ENCODE measurements at regions not wholly inside any gene's neighbourhood (a gene's known extent, or its start where the extent isn't known, plus 50 kb on each side); places are given as distances from the start of the nearest gene placed in this dataset.

DNA sequence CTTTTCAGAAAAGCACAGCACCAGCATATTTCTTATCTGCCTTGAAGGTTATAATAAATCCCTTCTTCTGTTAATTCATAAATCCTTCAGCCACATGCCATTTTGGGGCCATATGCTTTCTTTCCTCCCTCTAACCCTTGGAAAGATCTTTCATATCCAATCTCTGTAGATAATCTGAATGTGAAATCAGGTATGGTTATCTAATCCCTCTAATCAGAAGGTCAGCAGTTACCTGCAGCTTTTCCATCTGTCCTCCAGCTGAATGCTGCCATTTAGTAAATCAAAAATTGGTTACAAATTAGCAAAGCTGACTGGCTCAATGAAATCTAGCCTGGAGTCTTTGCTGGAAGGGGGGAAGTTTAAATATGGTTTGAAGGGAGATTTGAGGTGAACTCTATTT lies 230.5 kb downstream of the PIK3C3 start:
- DNase-seq (ENCODE audit: low read depth in 3 of 3): no peak

DNA sequence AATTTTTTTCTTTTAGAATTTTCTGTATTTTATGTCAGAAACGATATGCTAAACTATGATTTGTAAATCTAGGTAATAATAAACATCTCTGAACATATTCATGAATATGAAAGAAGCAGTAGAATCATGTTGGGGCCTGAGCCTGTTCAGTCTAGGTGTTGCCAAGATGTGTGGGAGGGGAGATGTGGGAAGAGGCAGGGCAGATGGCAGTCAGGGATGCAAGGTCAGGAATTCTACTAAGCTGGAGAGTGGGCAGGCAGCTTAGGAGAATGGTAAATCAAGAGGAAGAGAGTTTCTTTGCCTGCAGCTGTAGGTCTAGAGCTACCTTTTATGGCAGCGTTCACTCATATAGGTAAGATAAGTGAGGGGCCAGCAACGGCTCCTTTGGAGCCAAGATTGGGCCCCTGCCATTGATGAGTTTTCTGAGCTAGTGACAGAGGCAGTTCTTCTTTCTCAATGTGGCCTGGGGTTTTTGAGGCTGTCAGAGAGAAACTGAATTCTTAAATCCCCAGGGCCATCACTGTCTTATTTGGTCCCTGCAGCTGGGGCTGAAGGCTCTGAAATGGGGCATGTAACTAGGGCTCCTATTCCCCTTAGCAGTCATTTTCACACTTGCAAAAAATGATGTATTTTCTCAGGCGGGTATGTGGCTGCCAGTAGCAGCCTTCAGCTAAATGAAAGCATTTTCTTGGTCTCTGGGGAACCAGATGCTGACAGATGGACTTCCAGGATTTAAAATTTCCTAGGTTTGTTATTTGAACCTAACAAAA lies 232.8 kb downstream of the PIK3C3 start:
- no peak for DNase-seq (ENCODE audit: low read depth in 3 of 3)

DNA sequence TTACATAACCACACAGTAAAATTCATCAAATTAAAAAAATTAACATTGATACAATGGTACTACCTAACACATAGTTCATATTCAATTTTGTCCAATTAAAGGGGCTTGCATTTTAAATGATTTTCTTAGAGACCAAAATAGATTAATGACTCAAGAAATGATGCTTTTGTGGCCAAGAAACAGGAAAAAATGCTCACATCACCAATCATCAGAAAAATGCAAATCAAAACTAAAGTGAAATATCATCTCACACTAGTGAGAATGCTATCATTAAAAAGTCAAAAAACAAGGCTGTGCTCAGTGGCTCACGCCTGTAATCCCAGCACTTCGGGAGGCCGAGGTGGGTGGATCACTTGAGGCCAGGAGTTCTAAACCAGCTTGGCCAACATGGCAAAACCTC lies 235.6 kb downstream of the PIK3C3 start:
- DNase-seq (ENCODE audit: low read depth in 3 of 3): no peak

DNA sequence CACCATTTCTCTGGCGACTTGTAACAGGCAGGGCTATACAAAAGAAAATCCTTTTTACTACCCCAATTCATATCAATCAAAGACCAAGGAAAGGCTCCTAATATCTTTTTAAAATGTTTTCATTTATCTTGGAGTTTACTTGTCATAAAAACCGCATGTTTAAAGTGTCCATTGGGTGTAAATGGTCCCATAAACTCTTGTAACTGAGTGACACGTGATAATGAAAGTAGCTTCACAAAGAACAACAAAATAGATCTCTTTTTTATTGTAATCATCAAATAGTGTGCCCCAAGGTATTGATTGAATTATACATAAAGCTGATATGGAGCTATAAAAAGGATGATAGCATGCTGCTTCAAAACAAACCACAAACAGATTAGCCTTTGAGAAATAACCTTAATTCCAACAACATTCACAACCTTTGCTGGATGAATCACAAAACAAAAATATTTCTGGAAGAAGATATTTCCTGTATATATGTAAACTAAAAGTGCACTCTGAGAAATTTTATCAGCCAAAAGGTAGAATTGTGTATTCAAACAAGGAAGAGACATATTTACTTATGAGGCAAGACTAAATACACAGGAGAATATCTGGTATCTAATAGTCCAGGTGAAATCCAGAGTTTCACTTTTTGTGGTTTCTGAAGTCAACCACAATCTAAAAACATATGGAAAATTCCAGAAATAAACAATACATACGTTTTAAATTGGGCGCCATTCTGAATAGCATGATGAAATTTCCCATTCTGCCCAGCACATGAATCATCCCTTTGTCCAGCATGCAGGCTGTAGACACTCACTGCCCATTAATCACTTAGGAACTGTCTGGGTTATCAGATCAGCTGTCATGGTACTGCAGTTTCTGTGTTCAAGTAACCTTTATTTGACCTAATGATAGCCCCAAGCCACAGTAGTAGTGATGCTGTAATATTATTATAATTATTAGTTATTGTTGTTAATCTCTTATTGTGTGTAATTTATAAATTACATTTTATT lies 237.5 kb downstream of the PIK3C3 start:
- DNase-seq (ENCODE audit: low read depth in 3 of 3): no peak

DNA sequence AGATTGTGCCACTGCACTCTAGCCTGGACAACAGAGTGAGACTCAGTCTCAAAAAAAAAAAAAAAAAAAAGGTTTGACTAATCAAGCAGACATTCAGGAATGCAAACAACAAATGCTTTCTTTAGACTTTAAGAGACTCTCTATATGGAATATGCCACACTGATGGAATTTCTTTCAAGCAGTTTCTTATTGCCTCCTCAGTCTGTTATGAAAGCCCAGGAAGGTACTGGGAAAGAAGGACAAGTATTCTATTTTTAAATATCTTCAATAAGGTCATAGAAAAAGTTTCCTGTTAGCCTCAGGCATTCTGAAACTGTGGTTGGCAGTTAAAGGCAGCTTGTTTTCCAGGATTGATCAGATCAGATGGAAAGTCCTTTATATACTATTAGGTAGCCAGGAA lies 241.6 kb downstream of the PIK3C3 start:
- DNase-seq (ENCODE audit: low read depth in 3 of 3): no peak

DNA sequence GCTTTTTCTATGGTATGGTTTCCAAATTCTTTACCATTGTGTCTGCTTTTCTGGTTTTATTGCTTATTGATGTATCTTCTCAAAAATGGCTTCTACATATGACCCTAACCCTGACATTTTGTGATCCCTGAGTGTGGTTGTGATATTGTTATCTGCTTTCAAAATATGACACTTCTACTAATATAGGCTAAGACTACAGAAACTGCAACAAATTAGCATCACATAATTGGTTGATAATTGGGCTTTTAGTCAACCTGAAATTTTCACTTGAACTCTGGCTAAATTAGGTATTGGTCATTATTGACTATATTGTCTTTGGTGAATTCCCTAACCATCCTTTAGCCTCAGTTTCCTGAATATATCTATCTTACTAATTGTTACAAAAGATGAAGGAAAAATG lies 246.1 kb downstream of the PIK3C3 start:
- no peak for DNase-seq (ENCODE audit: low read depth in 3 of 3)

DNA sequence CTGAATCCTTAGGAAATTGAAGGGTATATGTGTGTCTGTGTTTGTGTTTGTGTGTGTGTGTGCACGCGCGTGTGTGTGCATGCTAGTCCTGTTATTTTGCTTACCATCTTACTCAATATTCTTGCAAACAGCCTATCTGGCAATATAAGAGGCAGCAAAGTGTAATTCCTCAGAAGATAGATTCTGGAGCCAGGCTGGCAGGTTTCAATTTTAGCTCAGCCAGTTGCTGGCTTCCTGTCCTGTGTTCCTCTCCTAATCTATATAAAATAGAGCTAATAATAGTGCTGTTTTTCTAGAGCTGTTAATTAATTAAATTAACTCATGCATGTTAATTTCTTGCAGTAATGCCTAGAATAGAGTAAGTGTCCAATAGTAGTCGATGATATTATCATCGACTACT lies 256.2 kb downstream of the PIK3C3 start:
- DNase-seq (ENCODE audit: low read depth in 3 of 3): no peak

DNA sequence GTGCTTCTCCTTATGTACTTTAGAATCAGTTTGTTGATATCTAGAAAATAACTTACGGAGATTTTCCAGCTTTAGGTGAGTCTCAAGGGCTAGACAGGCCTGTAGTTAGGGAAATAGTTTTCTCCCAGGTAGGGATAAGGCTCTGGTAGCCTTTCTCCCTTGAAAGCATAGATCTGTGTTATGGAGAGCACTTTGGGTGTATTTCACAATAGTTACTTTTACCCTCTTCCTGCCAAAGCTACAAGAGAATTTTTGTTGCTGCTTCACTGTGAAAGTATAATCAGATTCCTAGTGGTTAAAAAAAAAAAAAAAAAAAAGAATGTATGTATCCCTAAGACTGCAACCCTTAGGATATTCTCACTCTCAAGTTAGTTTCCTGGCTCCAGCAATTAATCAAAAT lies 267.5 kb downstream of the PIK3C3 start:
- no peak for DNase-seq (ENCODE audit: low read depth in 3 of 3)

DNA sequence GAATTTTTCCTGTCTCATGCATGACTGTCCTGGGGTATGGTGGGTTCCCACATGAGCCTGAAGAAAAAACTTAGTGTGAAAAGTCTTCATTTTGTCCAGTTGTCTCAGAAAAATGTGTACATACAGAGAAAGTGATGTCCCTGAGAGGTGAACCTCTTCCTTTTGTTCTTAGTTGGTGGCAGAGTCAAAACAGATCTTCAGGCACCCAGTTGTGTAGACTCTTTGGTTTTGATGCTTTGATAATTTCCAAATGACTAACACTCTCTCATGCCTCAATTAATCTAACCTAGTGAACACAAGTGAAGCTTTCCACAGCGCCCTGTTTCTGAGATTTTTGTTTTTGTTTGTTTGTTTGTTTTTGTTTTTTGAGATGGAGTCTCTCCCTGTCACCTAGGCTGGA lies 273.5 kb downstream of the PIK3C3 start:
- DNase-seq (ENCODE audit: low read depth in 3 of 3): no peak

DNA sequence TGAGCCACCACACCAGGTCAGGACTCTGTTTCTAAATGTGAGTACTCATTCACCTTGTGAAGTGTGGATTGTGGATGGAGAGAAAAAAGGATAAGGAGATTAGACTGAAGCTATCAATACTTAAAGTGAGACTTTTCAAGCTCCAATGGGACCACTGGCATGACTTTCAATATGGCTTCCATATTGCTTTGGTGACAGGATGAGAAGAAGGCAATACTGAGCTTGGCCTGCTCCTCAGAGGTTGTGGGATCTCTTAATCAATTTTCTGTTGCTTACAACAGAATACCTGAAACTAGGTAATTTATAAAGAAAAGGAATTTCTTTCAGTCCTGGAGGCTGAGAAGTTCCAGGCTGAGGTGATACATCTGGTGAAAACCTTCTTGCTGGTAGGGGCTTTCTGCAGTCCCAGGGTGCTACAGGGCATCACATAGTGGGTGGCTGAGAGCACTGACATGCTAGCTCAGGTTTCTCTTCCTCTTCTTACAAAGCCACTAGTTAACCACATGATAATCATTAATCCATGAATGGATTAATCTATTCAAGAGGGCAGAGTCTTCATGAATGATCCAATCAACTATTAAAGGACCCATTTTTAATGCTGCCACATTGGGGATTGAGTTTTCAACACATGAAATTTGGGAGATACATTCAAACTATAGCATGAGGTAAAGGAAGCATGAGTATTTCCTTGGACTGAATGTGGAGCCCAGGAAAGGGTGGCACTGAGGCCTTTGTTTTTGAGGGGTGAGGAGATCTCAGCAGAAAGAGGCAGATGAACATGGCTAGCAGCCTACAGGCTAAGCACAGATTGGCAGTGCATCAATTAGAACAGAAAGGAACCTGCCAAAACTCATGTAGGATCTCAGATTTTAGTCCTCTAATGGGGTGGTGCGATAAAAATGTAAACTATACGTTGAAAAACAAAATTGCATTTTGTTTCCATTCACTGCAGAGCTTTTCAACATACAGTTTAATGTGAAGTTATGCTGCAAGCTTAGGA lies 274.5 kb downstream of the PIK3C3 start:
- no peak for DNase-seq (ENCODE audit: low read depth in 3 of 3)

DNA sequence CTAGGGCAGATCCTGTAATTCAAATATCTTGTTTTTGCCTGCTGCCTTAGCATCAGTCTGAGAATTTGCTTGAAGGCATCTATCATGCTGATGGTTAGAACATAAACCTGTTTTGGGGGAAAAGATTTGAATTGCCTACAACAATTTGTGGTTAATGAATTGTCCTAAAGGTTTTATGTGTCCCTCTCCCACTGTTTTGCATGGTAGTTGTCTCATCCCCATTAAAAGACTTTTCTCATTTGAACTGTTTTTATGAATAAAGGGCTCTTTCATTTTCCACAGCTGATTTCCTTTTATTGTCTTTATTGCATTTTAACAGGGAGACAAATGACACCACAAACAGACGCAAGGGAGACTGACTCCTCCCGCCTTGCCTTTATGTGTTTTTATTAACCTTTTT lies 275.6 kb downstream of the PIK3C3 start:
- DNase-seq (ENCODE audit: low read depth in 3 of 3): no peak

DNA sequence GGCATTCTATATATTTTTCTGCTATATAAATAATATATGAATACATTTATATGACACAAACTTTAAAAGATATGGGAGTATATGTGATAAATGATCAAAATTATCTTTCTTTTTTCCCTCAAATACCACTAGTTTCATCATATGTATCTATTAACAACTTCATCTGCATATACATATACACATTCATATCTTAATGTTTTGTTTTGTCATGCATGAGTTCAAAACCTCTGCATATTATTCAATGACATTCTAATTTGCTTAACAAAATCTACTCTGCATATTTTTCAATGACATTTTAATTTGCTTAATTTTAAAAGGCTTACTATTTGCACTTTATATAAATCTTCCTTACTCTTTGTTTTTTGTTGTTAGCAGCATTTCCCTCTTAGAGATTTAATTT lies 276.2 kb downstream of the PIK3C3 start:
- DNase-seq (ENCODE audit: low read depth in 3 of 3): no peak

DNA sequence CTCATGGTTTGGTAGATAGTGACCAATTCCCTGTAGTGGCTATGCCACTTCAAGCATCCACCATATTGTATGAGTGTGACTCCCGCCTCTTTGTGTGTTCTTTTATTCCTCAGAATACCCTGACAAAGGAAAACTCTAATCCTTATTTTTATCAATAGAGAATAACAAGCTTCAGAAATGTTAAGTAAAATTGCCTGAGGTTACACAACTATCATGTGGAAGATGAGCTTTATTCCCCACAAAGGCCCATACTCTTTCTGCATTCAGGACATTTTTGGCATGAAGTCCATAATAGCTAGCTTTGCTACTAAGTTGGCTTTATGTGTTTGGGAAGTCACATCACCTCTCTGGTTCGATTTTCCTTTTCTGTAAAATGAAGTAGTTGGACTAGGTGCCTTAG lies 276.8 kb downstream of the PIK3C3 start:
- no peak for DNase-seq (ENCODE audit: low read depth in 3 of 3)

DNA sequence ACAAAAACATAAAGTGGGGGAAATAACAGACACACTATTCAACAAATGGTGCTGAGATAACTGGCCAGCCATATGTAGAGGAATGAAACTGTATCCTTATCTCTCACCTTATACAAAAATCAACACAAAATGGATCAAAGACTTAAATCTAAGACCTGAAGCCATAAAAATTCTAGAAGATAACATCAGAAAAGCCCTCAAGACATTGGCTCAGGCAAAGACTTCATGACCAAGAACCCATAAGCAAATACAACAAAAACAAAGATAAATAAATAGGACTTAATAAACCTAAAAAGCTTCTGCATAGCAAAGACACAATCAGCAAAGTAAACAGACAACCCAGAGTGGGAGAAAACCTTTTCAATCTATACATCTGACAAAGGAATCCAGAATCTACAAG lies 278.9 kb downstream of the PIK3C3 start:
- no peak for DNase-seq (ENCODE audit: low read depth in 3 of 3)

DNA sequence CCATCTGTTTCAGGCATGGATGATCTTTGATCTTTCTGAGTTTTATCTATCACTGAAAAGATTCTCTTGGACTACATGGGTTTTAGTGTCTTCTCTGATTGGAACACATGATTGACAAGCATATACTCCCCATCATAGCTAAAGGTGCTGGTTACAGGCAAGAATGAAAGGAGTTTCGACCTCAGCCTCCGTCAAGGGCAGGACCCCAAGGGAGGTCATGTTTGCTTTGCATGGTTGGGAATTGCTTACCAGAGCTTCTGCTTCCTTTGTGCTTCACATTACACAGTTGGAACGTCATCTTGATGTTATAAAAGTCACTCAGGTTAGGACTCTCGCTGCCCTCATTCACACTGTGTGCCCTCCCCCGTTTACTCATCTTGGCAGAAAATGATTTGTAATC lies 287.7 kb downstream of the PIK3C3 start:
- no peak for DNase-seq (ENCODE audit: low read depth in 3 of 3)

DNA sequence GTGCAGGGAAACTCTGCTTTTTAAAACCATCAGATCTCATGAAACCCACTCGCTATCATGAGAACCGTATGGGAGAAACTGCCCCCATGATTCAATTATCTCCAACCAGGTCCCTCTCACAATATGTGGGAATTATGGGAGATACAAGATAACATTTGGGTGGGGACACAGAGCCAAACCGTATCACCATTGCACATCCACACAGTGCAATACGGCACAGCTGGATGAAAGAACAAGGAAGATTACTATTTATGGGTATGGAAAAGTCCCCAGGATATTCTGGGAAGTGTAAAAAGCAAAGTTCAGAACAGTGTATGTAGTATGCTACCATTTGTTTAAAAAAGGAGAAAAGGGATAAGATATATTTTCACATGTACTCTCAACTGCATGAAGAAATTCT lies 290.1 kb downstream of the PIK3C3 start:
- DNase-seq (ENCODE audit: low read depth in 3 of 3): no peak

DNA sequence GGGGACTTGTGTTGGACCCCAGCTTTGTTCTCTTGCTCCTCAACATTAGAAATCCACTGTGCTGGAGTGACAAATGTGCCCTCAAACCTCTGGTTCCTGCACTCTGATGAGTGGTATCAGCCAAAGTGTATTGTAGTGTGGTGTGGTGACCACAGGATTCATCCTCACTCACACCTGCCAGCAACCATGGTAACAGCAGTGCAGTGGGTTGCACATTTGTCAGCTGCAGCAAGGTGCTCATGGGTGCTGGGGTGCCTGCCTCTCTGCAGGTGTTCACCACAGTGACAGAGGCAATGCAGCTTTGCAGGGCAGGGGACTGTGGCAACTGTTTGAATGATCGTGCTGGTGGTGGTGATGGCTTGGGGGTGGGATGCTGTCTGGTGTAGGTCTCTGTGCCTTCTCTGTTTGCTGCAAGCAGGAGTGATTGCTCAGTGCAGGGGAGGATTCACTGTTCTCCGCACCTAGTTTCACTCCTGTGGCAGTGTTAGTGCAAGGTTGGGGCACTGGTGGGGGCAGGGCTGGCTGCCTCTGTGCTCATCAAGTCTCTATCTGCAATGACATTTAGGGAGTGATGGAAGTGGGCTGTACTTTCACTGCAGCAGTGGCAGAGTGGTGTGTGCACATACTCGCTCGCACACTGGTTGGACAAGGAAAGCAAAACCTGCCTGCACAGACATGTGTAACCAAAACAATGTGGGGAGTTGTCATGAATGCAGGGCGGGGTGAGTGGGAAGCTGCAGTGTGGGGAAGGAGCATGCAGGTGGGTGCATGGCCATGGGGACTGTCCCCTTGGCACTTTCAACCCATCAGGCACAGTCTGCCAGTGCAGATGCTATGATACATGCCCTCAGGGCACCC lies 301.1 kb downstream of the PIK3C3 start:
- no peak for DNase-seq (ENCODE audit: low read depth in 3 of 3)

DNA sequence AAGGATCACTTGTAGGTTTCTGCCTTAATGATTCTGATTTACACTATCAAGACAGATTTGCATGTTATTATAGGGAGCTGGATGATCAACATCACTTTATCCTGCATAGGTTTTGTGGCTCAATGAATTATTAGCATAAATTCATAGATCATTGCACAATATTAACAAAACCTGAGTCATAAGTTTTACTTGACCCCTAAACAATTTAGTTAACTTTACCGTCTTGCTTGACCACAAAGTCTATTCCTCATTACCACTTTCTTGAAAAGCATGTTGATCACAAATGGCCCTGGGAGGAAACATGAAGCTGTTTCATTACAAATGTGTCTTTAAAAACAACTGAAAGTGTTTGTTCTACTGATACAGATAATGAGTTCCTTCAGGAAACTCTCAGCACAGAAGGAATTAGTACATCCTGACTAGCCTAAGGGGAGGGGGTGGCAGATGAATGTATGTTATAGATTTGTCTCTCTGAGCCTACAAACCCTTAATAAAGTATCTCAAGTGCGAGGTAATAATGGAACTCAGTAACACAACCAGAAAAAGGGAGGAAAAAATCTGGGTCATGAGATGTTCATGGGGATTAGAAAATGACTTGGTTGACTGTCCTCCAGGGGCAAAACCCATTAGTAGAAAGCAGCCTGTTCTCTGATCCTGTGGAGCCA lies 303.4 kb downstream of the PIK3C3 start:
- no peak for DNase-seq (ENCODE audit: low read depth in 3 of 3)

DNA sequence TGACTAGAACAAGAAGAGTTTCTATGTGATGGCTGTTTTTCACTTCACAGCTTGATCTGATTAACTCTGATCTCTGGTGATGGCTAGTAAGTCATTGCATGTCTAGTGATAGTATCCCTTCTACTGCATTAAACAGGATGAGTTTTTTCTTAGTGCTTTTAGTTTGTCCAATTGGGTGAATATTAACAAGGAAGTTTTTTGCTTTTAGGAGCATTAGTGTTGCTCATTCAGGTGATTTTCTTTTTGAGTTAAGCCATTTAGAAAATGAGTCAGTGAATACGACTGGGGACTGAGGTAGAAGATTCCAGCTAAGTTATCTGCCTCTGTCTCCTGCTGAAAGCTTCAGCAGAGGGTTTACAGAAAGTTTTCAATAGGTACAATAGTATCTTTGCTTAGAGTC lies 306.7 kb downstream of the PIK3C3 start:
- no peak for DNase-seq (ENCODE audit: low read depth in 3 of 3)

DNA sequence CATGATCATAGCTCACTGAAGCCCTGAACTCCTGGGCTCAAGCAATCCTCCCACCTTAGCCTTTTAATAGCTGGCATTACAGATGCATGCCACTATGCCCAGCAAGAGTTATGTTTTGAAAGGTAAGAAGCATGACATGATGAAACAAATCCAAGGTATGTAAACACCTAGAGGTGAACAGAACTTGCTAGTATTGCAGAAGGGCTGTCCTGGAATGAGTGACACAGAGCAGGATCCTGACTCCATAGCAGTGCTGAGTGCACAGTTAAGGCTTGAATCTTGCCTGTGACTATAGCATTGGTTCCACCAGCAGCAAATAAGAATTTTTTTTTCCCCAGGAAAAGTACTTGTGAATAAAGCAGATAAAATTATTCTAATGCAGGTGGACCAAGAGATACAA lies 309.5 kb downstream of the PIK3C3 start:
- DNase-seq (ENCODE audit: low read depth in 3 of 3): no peak

All from stimulated activated CD4-positive, alpha-beta T cell treated with anti-CD3 and anti-CD28 coated beads, TNF-alpha, amount 100 ng/mL, for 24 hours (primary cell).